H1 (cell line): ENCODE measurements at regions not wholly inside any gene's neighbourhood (a gene's known extent, or its start where the extent isn't known, plus 50 kb on each side); places are given as distances from the start of the nearest gene placed in this dataset.

Experiments used
- CTCF ChIA-PET: fragments of 300-600 bp; sonication (Branson Sonifier 250); formaldehyde crosslinking; loops from one replicate; lab custom pipeline; 2021; ENCODE audit not compliant: partially characterized antibody; lab: Charles Lee
- POLR2A ChIA-PET: fragments of 300-600 bp; sonication (Branson Sonifier 250); formaldehyde crosslinking; loops from one replicate; lab custom pipeline; 2021; ENCODE audit warnings: inconsistent platforms; ENCODE audit not compliant: partially characterized antibody; lab: Charles Lee
- DNase-seq, 2 experiments: peaks; one replicate each; pipeline versions ENCODE4 v3.0.0 to v3.0.0-alpha.2; 2010 to 2022; ENCODE audit warnings: low spot score in 2 of 2, low read depth in 1 of 2, mixed read lengths in 1 of 2
- FAIRE-seq: peaks from 2 replicates; lab custom pipeline; 2011; peaks lifted over from hg19 to GRCh38; lab: Jason Lieb, UNC
- H2AFZ ChIP-seq: 2 replicates; pipeline ENCODE4 v1.8.1; 2012; ENCODE audit warnings: low read length, inconsistent platforms
- H2AK5ac ChIP-seq: 2 replicates; pipeline ENCODE4 v1.6.1; 2013; ENCODE audit warnings: low read depth, low read length
- H2BK120ac ChIP-seq: replicated peaks from 2 replicates; pipeline ENCODE3; 2013; ENCODE audit warnings: low read depth, low read length, inconsistent platforms
- H2BK12ac ChIP-seq: 2 replicates; pipeline ENCODE4 v1.6.1; 2013; ENCODE audit warnings: low read depth, low read length
- H2BK15ac ChIP-seq: 2 replicates; pipeline ENCODE4 v1.6.1; 2013; ENCODE audit warnings: low read length
- H2BK20ac ChIP-seq: 2 replicates; pipeline ENCODE4 v1.6.1; 2013; ENCODE audit warnings: low read length
- H2BK5ac ChIP-seq: 2 replicates; pipeline ENCODE4 v1.6.1; 2013; ENCODE audit warnings: low read depth, low read length
- H3K14ac ChIP-seq: 2 replicates; pipeline ENCODE4 v1.6.1; 2013; ENCODE audit warnings: inconsistent platforms; ENCODE audit not compliant: insufficient read length
- H3K18ac ChIP-seq: 2 replicates; pipeline ENCODE4 v1.6.1; 2013; ENCODE audit warnings: low read length; ENCODE audit errors: extremely low read depth
- H3K23ac ChIP-seq: 2 replicates; pipeline ENCODE4 v1.6.1; 2013; ENCODE audit warnings: inconsistent platforms; ENCODE audit not compliant: insufficient read length
- H3K23me2 ChIP-seq: 2 replicates; pipeline ENCODE4 v1.6.1; 2013; ENCODE audit warnings: low read depth, low read length
- H3K27ac ChIP-seq: 2 replicates; pipeline ENCODE4 v1.6.1; 2011; ENCODE audit warnings: low read depth, low read length, inconsistent platforms
- H3K27me3 ChIP-seq, 4 experiments: replicated peaks in 1 of 4; 1 replicate in 1 of 4; 2 replicates in 3 of 4; pipeline versions ENCODE4 v1.6.1 to v1.8.1; 2011 to 2013; ENCODE audit warnings: low read length in 3 of 4, mild to moderate bottlenecking in 3 of 4, inconsistent platforms in 2 of 4, mixed read lengths in 2 of 4, moderate library complexity in 1 of 4; ENCODE audit not compliant: control insufficient read depth in 3 of 4, insufficient read depth in 3 of 4; ENCODE audit errors: extremely low read depth in 1 of 4
- H3K36me3 ChIP-seq, 4 experiments: 2 replicates each; pipeline versions ENCODE4 v1.6.1 to v1.8.1; 2011 to 2013; ENCODE audit warnings: mild to moderate bottlenecking in 4 of 4, low read length in 3 of 4, moderate library complexity in 2 of 4, control low read depth in 1 of 4, inconsistent platforms in 1 of 4; ENCODE audit not compliant: insufficient read depth in 4 of 4, control insufficient read depth in 2 of 4
- H3K4ac ChIP-seq: replicated peaks from 2 replicates; pipeline ENCODE3; 2013; ENCODE audit warnings: low read length, low read depth, mixed read lengths, inconsistent platforms; ENCODE audit not compliant: insufficient read length
- H3K4me1 ChIP-seq, 4 experiments: replicated peaks in 1 of 4; 1 replicate in 1 of 4; 2 replicates in 3 of 4; pipeline versions ENCODE4 v1.6.1 to v1.8.1; 2011 to 2013; ENCODE audit warnings: low read length in 3 of 4, inconsistent platforms in 2 of 4, mixed read lengths in 1 of 4; ENCODE audit not compliant: insufficient read depth in 4 of 4, control insufficient read depth in 3 of 4
- H3K4me2 ChIP-seq, 2 experiments: 2 replicates each; pipeline versions ENCODE4 v1.6.1 to v1.8.1; 2011 to 2013; ENCODE audit warnings: low read depth in 2 of 2, low read length in 2 of 2, control low read depth in 1 of 2, inconsistent platforms in 1 of 2, mild to moderate bottlenecking in 1 of 2; ENCODE audit not compliant: insufficient read depth in 1 of 2
- H3K4me3 ChIP-seq, 4 experiments: fragments of 200-600, 300-600 bp in 1 of 4; sonication (generic), shearing (Covaris generic), sonication (Bioruptor Twin) in 1 of 4; 2 replicates each; pipeline versions ENCODE4 v1.5.1 to v1.8.1; 2011 to 2016; ENCODE audit warnings: low read length in 4 of 4, low read depth in 3 of 4, control low read depth in 2 of 4, inconsistent platforms in 2 of 4, mild to moderate bottlenecking in 2 of 4, mixed read lengths in 1 of 4, moderate library complexity in 1 of 4; ENCODE audit not compliant: insufficient read depth in 2 of 4; ENCODE audit errors: extremely low read depth in 1 of 4
- H3K56ac ChIP-seq: replicated peaks from 2 replicates; pipeline ENCODE3; 2013; ENCODE audit warnings: low read depth, mild to moderate bottlenecking, mixed read lengths, low read length, inconsistent platforms; ENCODE audit not compliant: insufficient read length
- H3K79me1 ChIP-seq: 2 replicates; pipeline ENCODE4 v1.6.1; 2013; ENCODE audit warnings: low read depth, low read length, control low read depth
- H3K79me2 ChIP-seq, 2 experiments: 2 replicates each; pipeline versions ENCODE4 v1.6.1 to v1.8.1; 2012 to 2013; ENCODE audit warnings: low read length in 2 of 2, mild to moderate bottlenecking in 2 of 2, inconsistent platforms in 1 of 2; ENCODE audit not compliant: insufficient read depth in 2 of 2, control insufficient read depth in 1 of 2
- H3K9ac ChIP-seq, 4 experiments: replicated peaks in 1 of 4; 1 replicate in 1 of 4; 2 replicates in 3 of 4; pipeline versions ENCODE4 v1.6.1 to v1.8.1; 2011 to 2013; ENCODE audit warnings: low read depth in 3 of 4, low read length in 3 of 4, control low read depth in 2 of 4, mild to moderate bottlenecking in 2 of 4, moderate library complexity in 2 of 4, inconsistent platforms in 1 of 4; ENCODE audit errors: extremely low read depth in 1 of 4
- H3K9me3 ChIP-seq, 2 experiments: 2 replicates each; pipeline versions ENCODE4 v1.6.1 to v1.8.1; 2012 to 2013; ENCODE audit warnings: mild to moderate bottlenecking in 2 of 2, moderate library complexity in 2 of 2, control low read depth in 1 of 2, inconsistent platforms in 1 of 2, low read depth in 1 of 2, low read length in 1 of 2, mixed read lengths in 1 of 2; ENCODE audit not compliant: insufficient read depth in 2 of 2
- H4K20me1 ChIP-seq, 2 experiments: replicated peaks in 1 of 2; 2 replicates each; pipeline versions ENCODE3 to v1.8.1; 2011 to 2013; ENCODE audit warnings: inconsistent platforms in 2 of 2, low read length in 2 of 2, mild to moderate bottlenecking in 1 of 2; ENCODE audit not compliant: insufficient read depth in 2 of 2, control insufficient read depth in 1 of 2
- H4K5ac ChIP-seq: 2 replicates; pipeline ENCODE4 v1.6.1; 2013; ENCODE audit warnings: low read length, low read depth, mixed read lengths, inconsistent platforms; ENCODE audit not compliant: insufficient read length
- H4K8ac ChIP-seq: 2 replicates; pipeline ENCODE4 v1.8.0; 2013; ENCODE audit warnings: mild to moderate bottlenecking, moderate library complexity, low read length, inconsistent platforms; ENCODE audit not compliant: insufficient read depth; ENCODE audit errors: extremely low read depth
- H4K91ac ChIP-seq: replicated peaks from 2 replicates; pipeline ENCODE3; 2013; ENCODE audit warnings: low read length, mixed read lengths, inconsistent platforms; ENCODE audit not compliant: insufficient read length
- SP4 ChIP-seq: IDR thresholded peaks from 2 replicates; pipeline ENCODE4 v1.6.1; 2012; ENCODE audit warnings: low read length, inconsistent platforms
- WGBS, 2 experiments: shearing (Covaris generic) in 1 of 2; methylation state at CpG; one replicate each; pipeline versions ENCODE4 v1.1.6 to v1.1.7; 2013 to 2015; ENCODE audit warnings: low lambda C conversion rate in 2 of 2, mixed read lengths in 2 of 2, inconsistent platforms in 1 of 2, low coverage in 1 of 2, missing lambda C conversion rate in 1 of 2; ENCODE audit not compliant: insufficient replicate concordance in 2 of 2, insufficient coverage in 1 of 2, insufficient read length in 1 of 2; ENCODE audit errors: extremely low coverage in 1 of 2, missing lambda C conversion rate in 1 of 2; 5-methylcytosine and 5-hydroxymethylcytosine counted together

DNA sequence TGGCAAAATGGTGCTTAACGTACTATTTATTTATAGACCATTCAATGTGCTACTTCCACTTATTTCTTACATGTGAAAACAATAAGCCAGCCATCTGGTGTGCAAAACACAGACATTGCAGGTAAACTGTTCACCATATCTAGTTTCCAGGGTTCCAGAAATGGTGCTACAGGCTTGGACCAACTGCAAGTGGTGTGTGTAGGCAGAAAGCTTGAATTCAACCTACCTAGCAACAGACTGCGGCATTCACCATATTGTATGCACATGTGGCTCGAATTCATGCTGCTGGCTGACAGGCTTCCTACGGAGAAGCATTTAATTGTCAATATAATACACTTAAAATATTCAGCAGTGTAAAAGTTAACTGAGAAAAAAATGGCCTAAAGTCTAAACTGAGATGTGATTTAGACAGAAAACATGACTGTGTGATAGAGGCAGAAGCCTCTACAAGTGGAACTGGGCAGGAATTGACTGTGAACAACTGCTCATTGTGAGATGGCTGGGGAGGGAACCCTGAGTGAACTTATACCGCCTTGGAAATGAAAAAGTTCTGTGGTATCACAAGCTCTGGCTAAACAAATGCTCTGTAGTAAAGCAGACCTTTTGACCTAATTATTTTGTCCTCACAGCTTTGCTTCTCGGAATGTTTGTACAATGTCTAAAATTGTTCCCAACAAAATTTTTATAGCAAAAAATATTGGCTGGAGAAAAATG, 434.7 kb downstream of the GRIA2 start:
- Histone ChIP-seq H2BK5ac (no peak overlapping the region), H2AFZ (peak overlapping the region; percentile 70), H2AK5ac (no peak overlapping the region), H2BK20ac (no peak overlapping the region), H3K4me1 (0 out of 7 replicates have a peak, but pooled peaks cover 0 to 3% (median 0%) of the 10 kb centered on the region in 4 experiments), H4K91ac (no peak overlapping the region), H3K14ac (no peak overlapping the region), H4K5ac (no peak overlapping the region), H3K4me3 (no peak overlapping the region), H3K56ac (no peak overlapping the region), H4K20me1 (no peaks in the 10 kb centered on the region), H3K23me2 (no peaks in the 10 kb centered on the region), H2BK12ac (no peak overlapping the region), H2BK15ac (no peak overlapping the region), H3K4me2 (no peak overlapping the region), H3K23ac (peak overlapping the region; percentile 32), H3K79me1 (no peaks in the 10 kb centered on the region), H3K27ac (no peak overlapping the region), H2BK120ac (no peak overlapping the region), H3K9me3 (no peaks in the 10 kb centered on the region), H3K27me3 (no peaks in the 10 kb centered on the region), H4K8ac (no peak overlapping the region), H3K9ac (no peak overlapping the region), H3K18ac (no peak overlapping the region), H3K79me2 (no peaks in the 10 kb centered on the region), H3K4ac (no peak overlapping the region), H3K36me3 (no peaks in the 10 kb centered on the region)
- ChIA-PET POLR2A (no interaction called here), CTCF (interaction anchor here (0.9 kb wide), 1 partner anchor 22 kb away, joined by 3 read pairs; no protein-coding TSS in a partner anchor)
- FAIRE-seq = no peak
- TF ChIP-seq SP4 = no peak
- WGBS, 2 experiments = 92% methylated on average over 6 of the region's 6 CpGs; no CpG with 5 or more reads in 1 of the 2 experiments
- no peak for DNase-seq
